GM19043 (cell line): ENCODE measurements at regions not wholly inside any gene's neighbourhood (a gene's known extent, or its start where the extent isn't known, plus 50 kb on each side); places are given as distances from the start of the nearest gene placed in this dataset.

Experiments
- ATAC-seq: cut with Tn5 transposase; IDR thresholded peaks from one replicate; pipeline ENCODE4 v1.9.1; 2021; ENCODE audit warnings: low read depth; ENCODE audit not compliant: unreplicated experiment

- ATAC-seq, result no peak
These were observed 294.9 kb upstream of the JARID2 start for GRCh38 chr6:14950970-14951276.

- ATAC-seq, result no peak
These were observed 294.2 kb upstream of the JARID2 start for GRCh38 chr6:14951704-14952103.

GRCh38 chr6:14953836-14954235 is 292.0 kb upstream of the JARID2 start:
- ATAC-seq, result no peak

GRCh38 chr6:14957355-14958059 is 288.4 kb upstream of the JARID2 start:
- no peak for ATAC-seq

DNA sequence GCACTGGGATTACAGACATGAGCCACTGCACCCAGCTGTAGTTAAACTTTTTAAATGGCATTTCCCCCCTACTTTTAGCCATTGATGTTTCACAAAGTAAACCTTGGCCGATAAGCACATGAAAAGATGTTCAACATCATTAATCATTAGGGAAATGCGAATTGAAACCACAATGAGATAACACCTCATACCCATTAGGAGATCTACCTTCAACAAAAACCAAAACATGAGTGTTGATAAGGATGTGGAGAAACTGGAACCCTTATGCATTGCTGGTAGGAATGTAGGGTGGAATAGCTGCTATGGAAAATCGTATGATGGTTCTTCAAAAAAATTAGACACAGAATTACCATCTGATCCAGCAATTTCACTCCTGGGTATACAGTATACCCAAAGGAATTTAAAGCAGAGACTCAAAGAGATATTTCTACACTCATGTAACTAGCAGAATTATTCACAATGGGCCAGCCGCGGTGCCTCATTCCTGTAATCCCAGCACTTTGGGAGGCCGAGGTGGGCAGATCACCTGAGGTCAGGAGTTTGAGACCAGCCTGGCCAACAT is 286.5 kb upstream of the JARID2 start:
- no peak for ATAC-seq

DNA sequence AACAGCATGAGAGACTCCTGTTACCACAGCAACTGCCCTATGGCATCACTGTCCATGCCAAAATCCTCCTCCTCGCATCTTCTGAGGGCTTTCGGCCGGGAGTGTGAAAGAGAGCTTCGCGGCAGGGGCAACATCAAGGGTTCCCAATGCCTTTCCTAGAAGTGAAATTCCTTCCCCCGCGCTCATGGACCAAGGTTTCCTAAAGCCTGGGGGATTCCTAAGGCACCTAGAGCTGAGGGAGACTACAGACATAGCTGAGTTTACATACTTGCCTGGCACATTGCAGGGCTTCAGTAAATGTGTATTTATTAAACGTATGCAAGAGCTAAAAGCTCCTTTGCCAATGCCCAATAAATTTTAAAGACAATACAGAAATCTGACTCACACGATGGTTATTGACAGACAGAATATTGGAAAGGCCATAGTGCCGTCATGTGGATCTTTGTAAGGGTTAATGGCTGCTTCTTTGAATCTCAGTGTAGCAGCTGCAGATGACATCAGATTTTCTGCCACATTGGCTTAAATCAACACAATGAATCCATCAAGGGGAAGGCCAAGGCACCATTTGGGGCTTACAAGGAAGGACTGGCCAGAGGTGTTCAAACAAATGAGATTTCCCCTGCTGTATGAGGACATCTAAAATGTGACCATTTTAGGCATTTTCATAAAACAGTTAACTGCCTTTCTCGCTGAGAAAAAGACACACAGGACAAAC is 281.2 kb upstream of the JARID2 start:
- no peak for ATAC-seq

- ATAC-seq, result no peak
These were observed 280.3 kb upstream of the JARID2 start for GRCh38 chr6:14965424-14966075.

DNA sequence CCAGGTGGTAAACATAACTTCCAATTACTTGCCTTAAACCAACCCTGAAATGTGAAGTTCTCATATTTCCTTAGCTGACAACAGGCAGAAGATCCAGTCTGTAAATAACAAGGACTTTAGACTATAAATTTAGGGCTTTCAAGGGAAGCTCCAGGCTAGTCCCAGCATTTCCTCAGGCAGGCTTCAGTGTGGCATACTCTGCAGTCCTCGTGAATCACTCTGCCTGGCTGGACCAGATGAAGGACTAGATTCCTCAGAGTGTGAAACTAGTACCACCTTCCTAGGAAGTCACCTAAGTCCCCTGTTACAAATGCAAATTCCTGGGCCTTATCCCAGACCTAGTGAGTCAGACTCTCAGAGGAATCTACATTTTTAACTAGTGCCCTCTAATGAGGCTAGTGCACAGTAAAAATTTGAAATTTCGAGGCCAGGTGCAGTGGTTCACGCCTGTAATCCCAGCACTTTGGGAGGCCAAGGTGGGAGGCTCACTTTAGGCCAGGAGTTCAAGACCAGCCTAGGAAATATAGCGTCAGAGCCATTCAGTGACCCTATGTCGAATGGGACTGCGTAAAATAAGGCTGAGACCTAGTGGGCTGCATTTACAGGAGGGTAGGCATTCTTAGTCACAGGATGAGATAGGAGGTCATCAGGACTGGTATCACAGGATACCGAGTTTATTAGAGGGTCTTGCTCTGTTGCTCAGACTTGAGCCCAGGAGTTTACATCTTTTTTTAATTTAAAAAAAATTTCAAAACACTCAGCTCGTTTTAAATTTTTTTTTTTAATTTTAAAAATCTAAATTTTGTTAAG is 279.6 kb upstream of the JARID2 start:
- no peak for ATAC-seq

- no peak for ATAC-seq
These were observed 278.8 kb upstream of the JARID2 start for GRCh38 chr6:14966906-14967711.

GRCh38 chr6:14968056-14968637 is 277.7 kb upstream of the JARID2 start:
- no peak for ATAC-seq

DNA sequence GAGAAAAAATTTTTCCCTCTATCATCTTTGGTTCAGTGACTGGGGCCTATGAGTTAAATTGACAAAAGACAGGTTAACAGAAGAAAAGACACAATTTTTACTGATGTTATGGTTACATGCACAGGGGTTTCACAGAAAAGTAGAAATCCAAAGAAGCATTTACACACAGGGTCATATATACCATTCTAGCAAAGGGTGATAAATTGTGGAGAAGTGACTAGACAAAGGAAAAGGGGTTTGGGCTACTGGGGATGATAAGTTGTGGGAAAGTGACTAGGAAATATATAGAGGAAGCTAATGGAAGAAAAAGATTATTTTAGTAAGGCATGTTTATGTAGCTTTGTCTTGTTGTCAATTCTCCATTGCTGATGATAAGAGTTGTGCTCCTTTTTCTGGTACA is 276.7 kb upstream of the JARID2 start:
- no peak for ATAC-seq

GRCh38 chr6:14972379-14973067 is 273.3 kb upstream of the JARID2 start:
- no peak for ATAC-seq

DNA sequence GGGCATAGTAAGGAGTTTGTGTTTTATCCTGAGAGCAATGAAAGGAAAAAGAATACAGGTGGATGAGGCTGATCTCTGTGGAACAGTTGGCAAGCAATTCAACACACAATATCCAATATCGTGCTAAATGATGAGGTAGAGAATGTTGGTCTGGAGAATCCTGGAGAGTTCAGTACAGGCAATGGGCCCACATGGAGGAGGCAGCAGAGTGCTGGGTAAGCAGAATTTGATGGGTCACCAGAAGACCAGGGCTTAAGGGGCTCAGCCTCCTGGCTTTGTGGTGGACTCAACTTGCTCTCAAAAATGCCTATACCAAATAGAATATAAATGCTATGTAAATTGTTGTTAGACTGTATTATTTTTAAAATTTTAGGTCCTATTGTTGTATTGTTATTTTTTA is 271.5 kb upstream of the JARID2 start:
- ATAC-seq, result no peak

- ATAC-seq, result no peak
These were observed 270.9 kb upstream of the JARID2 start for GRCh38 chr6:14974792-14975470.

- no peak for ATAC-seq
These were observed 270.4 kb upstream of the JARID2 start for GRCh38 chr6:14975471-14975817.

GRCh38 chr6:14977747-14978382 is 268.0 kb upstream of the JARID2 start:
- no peak for ATAC-seq

- ATAC-seq, result no peak
These were observed 263.9 kb upstream of the JARID2 start for GRCh38 chr6:14981960-14982359.
